Lung (tissue), 11 donors: ENCODE measurements at regions not wholly inside any gene's neighbourhood (a gene's known extent, or its start where the extent isn't known, plus 50 kb on each side); places are given as distances from the start of the nearest gene placed in this dataset.
"Not testable (repeated sequence)": the region's sequence is repeated elsewhere in the genome, so short reads cannot be mapped to it uniquely, and the experiment has no call there.

Experiments
- ATAC-seq: fragments of 200-7000 bp; cut with Tn5 transposase; one replicate; pipeline ENCODE4 v1.9.1; 2020; ENCODE audit warnings: moderate number of reproducible peaks; ENCODE audit not compliant: insufficient read depth, low FRiP score
- DNase-seq, 3 donors: peaks; one replicate each; pipeline ENCODE4 v3.0.0-alpha.2; 2013 to 2017
- H3K27ac ChIP-seq, 2 donors: one replicate each; pipeline ENCODE4 v1.5.1; 2013; ENCODE audit warnings: mild to moderate bottlenecking in 2 of 2, moderate library complexity in 2 of 2, control low read depth in 1 of 2, inconsistent platforms in 1 of 2, low read depth in 1 of 2, low read length in 1 of 2
- H3K27me3 ChIP-seq, 3 donors: one replicate each; pipeline ENCODE4 v1.5.1; 2013; ENCODE audit warnings: low read length in 2 of 3; ENCODE audit not compliant: control insufficient read depth in 3 of 3, insufficient read depth in 3 of 3
- H3K36me3 ChIP-seq, 4 donors: one replicate each; pipeline ENCODE4 v1.5.1; 2013; ENCODE audit warnings: low read length in 4 of 4, mild to moderate bottlenecking in 1 of 4, moderate library complexity in 1 of 4; ENCODE audit not compliant: control insufficient read depth in 4 of 4, insufficient read depth in 4 of 4
- H3K4me1 ChIP-seq, 5 donors: one replicate each; pipeline ENCODE4 v1.5.1; 2013; ENCODE audit warnings: low read length in 5 of 5, mild to moderate bottlenecking in 2 of 5, moderate library complexity in 1 of 5; ENCODE audit not compliant: control insufficient read depth in 5 of 5, insufficient read depth in 5 of 5
- H3K4me3 ChIP-seq: one replicate; pipeline ENCODE4 v1.5.1; 2013; ENCODE audit warnings: mild to moderate bottlenecking, control low read depth, moderate library complexity
- H3K9ac ChIP-seq, 2 donors: one replicate each; pipeline ENCODE4 v1.5.1; 2013; ENCODE audit warnings: low read length in 2 of 2, control low read depth in 1 of 2; ENCODE audit not compliant: insufficient read depth in 1 of 2
- H3K9me3 ChIP-seq, 4 donors: one replicate each; pipeline ENCODE4 v1.5.1; 2013; ENCODE audit warnings: low read length in 3 of 4, mild to moderate bottlenecking in 1 of 4, moderate library complexity in 1 of 4; ENCODE audit not compliant: control insufficient read depth in 4 of 4, insufficient read depth in 3 of 4
- WGBS, 2 donors: extraction: QIAGEN DNeasy Blood & Tissue Kit; methylation state at CpG; one replicate each; pipeline ENCODE4 v1.1.7; 2013; 5-methylcytosine and 5-hydroxymethylcytosine counted together
- TF ChIP-seq, protein P1 (sequence below): IDR thresholded peaks from 2 replicates; pipeline ENCODE4 v1.5.1; 2012; ENCODE audit warnings: mild to moderate bottlenecking; ENCODE audit errors: control extremely low read depth, extremely low read depth
- donor health status: control.
- donor health status: control.
- donor health status: Bipolar disorder and iron deficiency.
- donor health status: healthy.
- donor health status: DM: yes; HTN: yes; CAD: no.

DNA sequence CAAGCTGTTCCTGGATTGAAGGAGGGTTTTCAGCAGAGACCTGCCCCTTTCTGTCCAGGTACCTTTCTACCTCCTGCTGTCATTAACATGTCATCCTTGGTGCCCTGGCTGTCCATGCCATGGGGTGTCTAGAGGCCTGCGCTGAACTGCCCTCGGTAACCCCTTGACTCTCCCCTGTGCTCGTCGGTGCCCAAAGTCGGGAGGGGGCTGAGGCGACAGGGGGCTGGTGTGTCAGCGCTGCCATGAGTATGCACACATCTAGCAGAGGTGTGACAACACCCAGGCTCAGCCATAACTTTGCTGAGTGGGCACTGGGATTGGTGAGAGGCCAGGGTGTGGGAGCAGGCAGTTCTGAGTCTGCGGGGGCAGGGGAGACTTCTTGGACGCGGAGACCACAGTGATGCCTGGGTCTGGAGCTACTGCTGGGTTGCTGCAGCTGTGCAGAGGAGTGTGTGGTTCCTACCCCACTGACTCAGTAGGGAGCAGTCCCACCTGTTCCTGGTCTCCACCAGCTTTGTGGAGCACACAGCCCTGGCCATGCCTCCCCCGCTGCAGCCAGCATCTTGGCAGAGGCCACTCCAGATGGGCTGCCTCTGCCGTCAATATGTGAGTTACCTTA lies 376.2 kb upstream of the SEMA3C start:
- TF ChIP-seq, protein P1, sequence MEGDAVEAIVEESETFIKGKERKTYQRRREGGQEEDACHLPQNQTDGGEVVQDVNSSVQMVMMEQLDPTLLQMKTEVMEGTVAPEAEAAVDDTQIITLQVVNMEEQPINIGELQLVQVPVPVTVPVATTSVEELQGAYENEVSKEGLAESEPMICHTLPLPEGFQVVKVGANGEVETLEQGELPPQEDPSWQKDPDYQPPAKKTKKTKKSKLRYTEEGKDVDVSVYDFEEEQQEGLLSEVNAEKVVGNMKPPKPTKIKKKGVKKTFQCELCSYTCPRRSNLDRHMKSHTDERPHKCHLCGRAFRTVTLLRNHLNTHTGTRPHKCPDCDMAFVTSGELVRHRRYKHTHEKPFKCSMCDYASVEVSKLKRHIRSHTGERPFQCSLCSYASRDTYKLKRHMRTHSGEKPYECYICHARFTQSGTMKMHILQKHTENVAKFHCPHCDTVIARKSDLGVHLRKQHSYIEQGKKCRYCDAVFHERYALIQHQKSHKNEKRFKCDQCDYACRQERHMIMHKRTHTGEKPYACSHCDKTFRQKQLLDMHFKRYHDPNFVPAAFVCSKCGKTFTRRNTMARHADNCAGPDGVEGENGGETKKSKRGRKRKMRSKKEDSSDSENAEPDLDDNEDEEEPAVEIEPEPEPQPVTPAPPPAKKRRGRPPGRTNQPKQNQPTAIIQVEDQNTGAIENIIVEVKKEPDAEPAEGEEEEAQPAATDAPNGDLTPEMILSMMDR, result no peak
- Histone ChIP-seq H3K9me3 (no peaks in the 10 kb centered on the region), H3K4me1 (peaks cover 0 to 3% (median 0%) of the 10 kb centered on the region in 5 donors), H3K4me3 (no peak overlapping the region), H3K27me3 (no peaks in the 10 kb centered on the region), H3K36me3 (no peaks in the 10 kb centered on the region), H3K27ac (no peak overlapping the region), H3K9ac (no peak overlapping the region)
- 95 to 98% methylated on average over 12 of the region's 12 CpGs for WGBS, 2 donors
- DNase-seq (no peak), ATAC-seq (no peak)

DNA sequence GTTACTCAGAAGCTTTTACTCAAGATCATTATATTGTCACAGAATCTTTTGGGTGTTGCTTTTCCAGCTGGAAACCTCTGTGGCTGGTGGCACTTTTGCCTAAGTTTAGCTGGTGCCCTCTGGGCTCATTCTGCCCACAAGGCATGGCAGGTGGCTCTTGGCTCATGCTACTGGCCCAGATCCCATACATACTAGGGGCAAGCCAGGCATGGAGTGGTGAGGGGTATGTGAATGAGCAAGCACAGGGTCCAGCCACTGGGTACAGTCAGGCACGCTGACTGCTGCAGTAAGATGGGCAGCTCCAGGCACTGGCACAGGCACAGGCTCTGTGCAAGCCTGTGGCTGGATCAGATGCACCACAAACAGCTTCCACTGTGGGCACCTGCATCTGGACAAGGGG lies 375.0 kb upstream of the SEMA3C start:
- no peaks in the 10 kb centered on the region for H3K4me1 ChIP-seq
- H3K4me3 ChIP-seq, result no peak overlapping the region
- DNase-seq (no peak), ATAC-seq (no peak)
- H3K27ac ChIP-seq, result no peak overlapping the region
- no peak overlapping the region for H3K9ac ChIP-seq
- H3K27me3 ChIP-seq, result no peaks in the 10 kb centered on the region
- no peaks in the 10 kb centered on the region for H3K9me3 ChIP-seq
- TF ChIP-seq, protein P1, result no peak
- WGBS, 2 donors, result 89% methylated on average over 1 of the region's 1 CpG
- no peaks in the 10 kb centered on the region for H3K36me3 ChIP-seq

DNA sequence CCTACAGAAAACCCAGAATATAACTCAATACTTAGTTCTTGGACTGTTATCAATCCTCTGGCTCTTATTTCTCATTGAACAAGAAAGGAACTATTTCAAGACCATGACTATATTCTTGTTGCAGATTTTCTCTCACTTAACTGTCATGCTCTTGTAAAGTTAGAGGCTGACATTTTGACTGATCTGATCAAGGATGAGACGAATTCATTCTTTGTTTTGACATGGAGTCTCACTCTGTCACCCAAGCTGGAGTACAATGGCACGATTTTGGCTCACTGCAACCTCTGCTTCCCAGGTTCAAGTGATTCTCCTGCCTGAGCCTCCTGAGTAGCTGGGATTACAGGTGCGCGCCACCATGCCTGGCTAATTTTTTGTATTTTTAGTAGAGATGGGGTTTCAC lies 367.9 kb upstream of the SEMA3C start:
- H3K27ac ChIP-seq, H3K4me1 ChIP-seq, H3K9me3 ChIP-seq, H3K36me3 ChIP-seq, DNase-seq, H3K27me3 ChIP-seq, ATAC-seq, H3K4me3 ChIP-seq, H3K9ac ChIP-seq: not testable (repeated sequence)
- 93 to 94% methylated on average over 4 of the region's 4 CpGs for WGBS, 2 donors

DNA sequence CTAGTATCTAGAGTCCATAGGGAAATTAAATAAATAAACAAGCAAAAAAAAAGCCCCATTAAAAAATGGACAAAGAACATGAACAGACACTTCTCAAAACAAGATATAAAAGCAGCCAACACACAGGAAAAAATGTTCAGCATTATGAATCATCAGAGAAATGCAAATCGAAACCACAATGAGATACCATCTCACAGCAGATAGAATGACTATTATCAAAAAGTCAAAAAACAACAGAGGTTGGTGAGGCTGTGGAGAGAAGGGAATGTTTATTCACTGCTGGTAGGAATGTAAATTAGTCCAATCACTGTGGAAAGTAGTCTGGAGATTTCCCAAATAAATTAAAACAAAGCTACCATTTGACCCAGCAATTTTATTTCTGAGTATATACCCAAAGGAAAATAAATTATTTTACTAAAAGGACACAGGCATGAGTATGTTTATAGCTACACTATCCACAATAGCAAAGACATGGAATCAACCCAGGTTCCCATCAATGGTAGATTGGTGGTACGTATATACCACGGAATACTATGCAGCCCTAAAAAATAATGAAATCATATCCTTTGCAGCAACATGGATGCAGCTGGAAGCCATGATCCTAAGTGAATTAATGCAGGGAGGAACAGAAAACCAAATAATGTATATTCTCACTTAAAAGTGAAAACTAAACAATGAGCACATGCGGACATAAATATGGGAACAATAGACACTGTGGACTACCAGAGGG lies 366.5 kb upstream of the SEMA3C start:
- TF ChIP-seq, protein P1, result no peak
- no peak overlapping the region for H3K9ac ChIP-seq
- no peaks in the 10 kb centered on the region for H3K9me3 ChIP-seq
- H3K27me3 ChIP-seq, result no peaks in the 10 kb centered on the region
- DNase-seq (no peak), ATAC-seq (no peak)
- no peak overlapping the region for H3K27ac ChIP-seq
- no peaks in the 10 kb centered on the region for H3K4me1 ChIP-seq
- 92 to 93% methylated on average over 4 of the region's 4 CpGs for WGBS, 2 donors
- H3K36me3 ChIP-seq, result no peaks in the 10 kb centered on the region
- no peak overlapping the region for H3K4me3 ChIP-seq
